ENCODE measurements at regions not wholly inside any gene's neighbourhood (a gene's known extent, or its start where the extent isn't known, plus 50 kb on each side); places are given as distances from the start of the nearest gene placed in this dataset.

- Histone ChIP-seq H3K4me3 (ENCODE audit: low read length) (no peak overlapping the region), H3K36me3 (ENCODE audit: control insufficient read depth in 2 of 3, insufficient read depth in 3 of 3, low read length in 3 of 3) (no peaks in the 10 kb centered on the region), H3K4me1 (ENCODE audit: control insufficient read depth in 2 of 2, insufficient read depth in 2 of 2, low read length in 2 of 2) (no peaks in the 10 kb centered on the region), H3K27ac (ENCODE audit: low read depth, low read length) (no peak overlapping the region), H3K27me3 (ENCODE audit: control insufficient read depth in 2 of 2, insufficient read depth in 2 of 2, low read length in 2 of 2) (no peaks in the 10 kb centered on the region), H3K9me3 (ENCODE audit: control insufficient read depth in 2 of 3, low read length in 3 of 3) (no peaks in the 10 kb centered on the region)
- DNase-seq, result peak; percentile 24 to 82 (median 71)
- no peaks in the 10 kb centered on the region for H3K36me3 Mint-ChIP-seq
- peaks cover 0 to 8% (median 0%) of the 10 kb centered on the region in 5 donors for H3K27me3 Mint-ChIP-seq
- intact Hi-C loops (cut with micrococcal nuclease), result loop anchor here (1.0 to 10.0 kb wide), 9 partner anchors 214 to 891 kb away; partner anchors contain the start of gene UNC93A (in 1 of the 2)
- peak overlapping the region in 1 of 9 donors; percentile 61 for H3K27ac Mint-ChIP-seq
- no peaks in the 10 kb centered on the region for H3K9me3 Mint-ChIP-seq
- no peak overlapping the region for H3K4me3 Mint-ChIP-seq
- peaks cover 0 to 9% (median 5%) of the 10 kb centered on the region in 7 donors for H3K4me1 Mint-ChIP-seq
- ChIA-PET POLR2A (interaction anchor here (0.9 kb wide), 1 partner anchor 10 kb away, joined by 4 read pairs; no protein-coding TSS in a partner anchor), CTCF (interaction anchor here (0.5 to 2.8 kb wide), 14 partner anchors 10 to 927 kb away, joined by 3 to 27 read pairs (median 5); partner anchors contain the start of gene UNC93A)
- peak; percentile 91 for ATAC-seq
These were observed 148.3 kb upstream of the RPS6KA2 start for GRCh38 chr6:166775180-166775922.

DNA sequence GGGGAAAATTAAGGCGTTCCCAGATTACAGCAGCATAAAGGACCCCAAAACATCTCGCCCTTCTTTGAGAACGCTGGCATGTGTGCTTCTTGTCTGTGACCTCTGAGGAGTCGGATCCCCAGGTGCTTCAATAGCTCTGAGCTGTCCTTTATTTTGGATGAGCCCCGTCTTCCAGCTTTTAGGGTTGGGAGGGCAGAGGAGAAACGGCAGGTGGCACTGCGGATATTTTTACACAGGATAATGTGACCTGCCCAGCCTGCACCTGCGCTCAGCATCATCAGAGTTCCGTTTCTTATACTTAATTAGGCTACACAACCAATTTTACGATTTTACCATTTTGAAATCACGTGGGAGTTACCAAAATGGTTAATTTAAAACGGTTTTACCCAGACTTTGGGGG is 147.7 kb upstream of the RPS6KA2 start:
- H3K27me3 ChIP-seq (ENCODE audit: control insufficient read depth in 2 of 2, insufficient read depth in 2 of 2, low read length in 2 of 2), result no peaks in the 10 kb centered on the region
- Mint-ChIP-seq H3K9me3 (no peaks in the 10 kb centered on the region), H3K27me3 (peaks cover 0 to 8% (median 0%) of the 10 kb centered on the region in 5 donors), H3K36me3 (no peaks in the 10 kb centered on the region), H3K27ac (no peak overlapping the region), H3K4me3 (no peak overlapping the region), H3K4me1 (peaks cover 0 to 9% (median 5%) of the 10 kb centered on the region in 7 donors)
- H3K36me3 ChIP-seq (ENCODE audit: control insufficient read depth in 2 of 3, insufficient read depth in 3 of 3, low read length in 3 of 3), result no peaks in the 10 kb centered on the region
- H3K9me3 ChIP-seq (ENCODE audit: control insufficient read depth in 2 of 3, low read length in 3 of 3), result no peaks in the 10 kb centered on the region
- no peak for DNase-seq
- H3K4me1 ChIP-seq (ENCODE audit: control insufficient read depth in 2 of 2, insufficient read depth in 2 of 2, low read length in 2 of 2), result no peaks in the 10 kb centered on the region
- H3K4me3 ChIP-seq (ENCODE audit: low read length), result no peak overlapping the region
- intact Hi-C loops (cut with micrococcal nuclease), result loop anchor here (1.0 to 10.0 kb wide), 9 partner anchors 215 to 890 kb away; partner anchors contain the start of gene UNC93A (in 1 of the 2)
- ChIA-PET POLR2A (interaction anchor here (0.9 kb wide), 1 partner anchor 9 kb away, joined by 4 read pairs; no protein-coding TSS in a partner anchor), CTCF (interaction anchor here (0.5 to 2.8 kb wide), 13 partner anchors 13 to 928 kb away, joined by 3 to 27 read pairs (median 5); partner anchors contain the start of gene UNC93A)
- no peak overlapping the region for H3K27ac ChIP-seq (ENCODE audit: low read depth, low read length)
- ATAC-seq, result no peak

DNA sequence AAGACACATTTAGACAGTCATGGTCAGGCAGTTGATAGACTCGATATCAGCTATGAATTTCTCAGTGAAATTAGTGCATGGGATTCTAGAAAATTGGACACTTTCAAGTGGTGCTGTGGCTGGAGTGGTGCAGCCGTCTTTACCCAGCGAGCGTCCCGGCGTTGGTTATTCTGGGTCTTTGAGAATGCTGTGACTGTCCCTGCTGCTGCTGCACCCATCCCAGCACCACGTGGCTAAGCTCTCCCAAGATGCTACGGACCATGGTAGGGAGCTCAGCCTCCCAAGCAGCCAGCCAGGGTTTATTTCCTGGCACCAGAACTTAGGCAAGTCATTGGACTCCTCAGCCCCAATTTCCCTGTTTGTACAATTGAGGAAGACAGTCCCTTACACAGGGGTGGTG is 147.2 kb upstream of the RPS6KA2 start:
- Mint-ChIP-seq H3K27ac (no peak overlapping the region), H3K27me3 (peaks cover 0 to 8% (median 0%) of the 10 kb centered on the region in 5 donors), H3K36me3 (no peaks in the 10 kb centered on the region), H3K4me1 (peaks cover 0 to 9% (median 5%) of the 10 kb centered on the region in 7 donors), H3K9me3 (no peaks in the 10 kb centered on the region), H3K4me3 (no peak overlapping the region)
- DNase-seq, result no peak
- Histone ChIP-seq H3K9me3 (ENCODE audit: control insufficient read depth in 2 of 3, low read length in 3 of 3) (no peaks in the 10 kb centered on the region), H3K4me1 (ENCODE audit: control insufficient read depth in 2 of 2, insufficient read depth in 2 of 2, low read length in 2 of 2) (no peaks in the 10 kb centered on the region), H3K27ac (ENCODE audit: low read depth, low read length) (no peak overlapping the region), H3K36me3 (ENCODE audit: control insufficient read depth in 2 of 3, insufficient read depth in 3 of 3, low read length in 3 of 3) (no peaks in the 10 kb centered on the region), H3K4me3 (ENCODE audit: low read length) (no peak overlapping the region), H3K27me3 (ENCODE audit: control insufficient read depth in 2 of 2, insufficient read depth in 2 of 2, low read length in 2 of 2) (no peaks in the 10 kb centered on the region)
- ATAC-seq, result no peak
- ChIA-PET CTCF (interaction anchor here (0.5 to 2.8 kb wide), 9 partner anchors 99 to 929 kb away, joined by 3 to 27 read pairs (median 5); partner anchors contain the start of gene UNC93A), POLR2A (interaction anchor here (0.9 kb wide), 1 partner anchor 9 kb away, joined by 4 read pairs; no protein-coding TSS in a partner anchor)
- intact Hi-C loops (cut with micrococcal nuclease), result loop anchor here (2.0 to 10.0 kb wide), 3 partner anchors 339 to 889 kb away; partner anchors contain the start of gene UNC93A (in 1 of the 2)

GRCh38 chr6:166772518-166772917 is 145.5 kb upstream of the RPS6KA2 start:
- Histone ChIP-seq H3K27me3 (ENCODE audit: control insufficient read depth in 2 of 2, insufficient read depth in 2 of 2, low read length in 2 of 2) (no peaks in the 10 kb centered on the region), H3K36me3 (ENCODE audit: control insufficient read depth in 2 of 3, insufficient read depth in 3 of 3, low read length in 3 of 3) (no peaks in the 10 kb centered on the region), H3K4me3 (ENCODE audit: low read length) (no peak overlapping the region), H3K9me3 (ENCODE audit: control insufficient read depth in 2 of 3, low read length in 3 of 3) (no peaks in the 10 kb centered on the region), H3K27ac (ENCODE audit: low read depth, low read length) (no peak overlapping the region), H3K4me1 (ENCODE audit: control insufficient read depth in 2 of 2, insufficient read depth in 2 of 2, low read length in 2 of 2) (no peaks in the 10 kb centered on the region)
- Mint-ChIP-seq H3K4me1 (peaks cover 0 to 9% (median 5%) of the 10 kb centered on the region in 7 donors), H3K27ac (no peak overlapping the region), H3K9me3 (no peaks in the 10 kb centered on the region), H3K27me3 (peaks cover 0 to 8% (median 0%) of the 10 kb centered on the region in 5 donors), H3K4me3 (no peak overlapping the region), H3K36me3 (no peaks in the 10 kb centered on the region)
- POLR2A ChIA-PET, result no interaction called here
- no peak for DNase-seq
- CTCF ChIA-PET, result interaction anchor here (0.8 kb wide), 1 partner anchor 136 kb away, joined by 7 read pairs; no protein-coding TSS in a partner anchor
- no peak for ATAC-seq
- intact Hi-C loops (cut with micrococcal nuclease), result loop anchor here in 1 of 2 donors (10.0 kb wide), 2 partner anchors 338 to 888 kb away; no protein-coding TSS in a partner anchor

- no peak overlapping the region for H3K4me3 ChIP-seq (ENCODE audit: low read length)
- H3K9me3 ChIP-seq (ENCODE audit: control insufficient read depth in 2 of 3, low read length in 3 of 3), result no peaks in the 10 kb centered on the region
- no peaks in the 10 kb centered on the region for H3K36me3 ChIP-seq (ENCODE audit: control insufficient read depth in 2 of 3, insufficient read depth in 3 of 3, low read length in 3 of 3)
- intact Hi-C loops (cut with micrococcal nuclease), result loop anchor here in 1 of 2 donors (10.0 kb wide), 2 partner anchors 337 to 887 kb away; no protein-coding TSS in a partner anchor
- H3K4me1 ChIP-seq (ENCODE audit: control insufficient read depth in 2 of 2, insufficient read depth in 2 of 2, low read length in 2 of 2), result no peaks in the 10 kb centered on the region
- no peak for DNase-seq
- peaks cover 0 to 9% (median 5%) of the 10 kb centered on the region in 7 donors for H3K4me1 Mint-ChIP-seq
- ChIA-PET CTCF (interaction anchor here (1.3 kb wide), 1 partner anchor 16 kb away, joined by 3 read pairs; no protein-coding TSS in a partner anchor), POLR2A (no interaction called here)
- H3K27ac ChIP-seq (ENCODE audit: low read depth, low read length), result no peak overlapping the region
- ATAC-seq, result no peak
- H3K27me3 Mint-ChIP-seq, result peaks cover 0 to 8% (median 0%) of the 10 kb centered on the region in 5 donors
- H3K27ac Mint-ChIP-seq, result no peak overlapping the region
- no peaks in the 10 kb centered on the region for H3K36me3 Mint-ChIP-seq
- no peaks in the 10 kb centered on the region for H3K27me3 ChIP-seq (ENCODE audit: control insufficient read depth in 2 of 2, insufficient read depth in 2 of 2, low read length in 2 of 2)
- H3K9me3 Mint-ChIP-seq, result no peaks in the 10 kb centered on the region
- H3K4me3 Mint-ChIP-seq, result no peak overlapping the region
These were observed 144.7 kb upstream of the RPS6KA2 start for GRCh38 chr6:166771701-166772100.

- no peak overlapping the region for H3K4me3 Mint-ChIP-seq
- Histone ChIP-seq H3K4me1 (ENCODE audit: control insufficient read depth in 2 of 2, insufficient read depth in 2 of 2, low read length in 2 of 2) (no peaks in the 10 kb centered on the region), H3K4me3 (ENCODE audit: low read length) (no peak overlapping the region), H3K9me3 (ENCODE audit: control insufficient read depth in 2 of 3, low read length in 3 of 3) (no peaks in the 10 kb centered on the region), H3K27me3 (ENCODE audit: control insufficient read depth in 2 of 2, insufficient read depth in 2 of 2, low read length in 2 of 2) (no peaks in the 10 kb centered on the region), H3K27ac (ENCODE audit: low read depth, low read length) (no peak overlapping the region), H3K36me3 (ENCODE audit: control insufficient read depth in 2 of 3, insufficient read depth in 3 of 3, low read length in 3 of 3) (no peaks in the 10 kb centered on the region)
- no peaks in the 10 kb centered on the region for H3K36me3 Mint-ChIP-seq
- DNase-seq (no peak), ATAC-seq (no peak)
- H3K27ac Mint-ChIP-seq, result no peak overlapping the region
- no peaks in the 10 kb centered on the region for H3K9me3 Mint-ChIP-seq
- H3K27me3 Mint-ChIP-seq, result peaks cover 0 to 4% (median 0%) of the 10 kb centered on the region in 5 donors
- CTCF ChIA-PET, result interaction anchor here (0.6 to 1.3 kb wide), 4 partner anchors 8 to 265 kb away, joined by 3 read pairs; no protein-coding TSS in a partner anchor
- peaks cover 0 to 8% (median 5%) of the 10 kb centered on the region in 7 donors for H3K4me1 Mint-ChIP-seq
- intact Hi-C loops (cut with micrococcal nuclease), result loop anchor here in 1 of 2 donors (10.0 kb wide), 2 partner anchors 336 to 886 kb away; no protein-coding TSS in a partner anchor
- POLR2A ChIA-PET, result no interaction called here
These were observed 143.4 kb upstream of the RPS6KA2 start for GRCh38 chr6:166770216-166771116.
